Dendritic cell treated with granulocyte-macrophage colony-stimulating factor and Interleukin-4, amounts not matched to agents 40 ng/mL and 50 ng/mL, for 4 days (primary cell): ENCODE measurements at regions not wholly inside any gene's neighbourhood (a gene's known extent, or its start where the extent isn't known, plus 50 kb on each side); places are given as distances from the start of the nearest gene placed in this dataset.

Experiments
- H3K27ac Mint-ChIP-seq: one replicate; pipeline ENCODE4 v1.8.0; 2022; ENCODE audit warnings: mild to moderate bottlenecking, mixed read lengths
- H3K27me3 Mint-ChIP-seq: one replicate; pipeline ENCODE4 v1.8.0; 2022; ENCODE audit warnings: mild to moderate bottlenecking, mixed read lengths
- H3K36me3 Mint-ChIP-seq: one replicate; pipeline ENCODE4 v1.8.0; 2022; ENCODE audit warnings: low read depth, mixed read lengths
- H3K4me1 Mint-ChIP-seq: one replicate; pipeline ENCODE4 v1.8.0; 2022; ENCODE audit warnings: low read depth, mixed read lengths
- H3K4me3 Mint-ChIP-seq: one replicate; pipeline ENCODE4 v1.8.0; 2022; ENCODE audit warnings: mild to moderate bottlenecking, moderate library complexity, mixed read lengths
- H3K9me3 Mint-ChIP-seq: one replicate; pipeline ENCODE4 v1.8.0; 2022; ENCODE audit warnings: mixed read lengths
- intact Hi-C: fragments of 100-400 bp; cut with micrococcal nuclease; formaldehyde crosslinking; loops from one replicate; pipeline ENCODE4 v1.15.0; 2022

DNA sequence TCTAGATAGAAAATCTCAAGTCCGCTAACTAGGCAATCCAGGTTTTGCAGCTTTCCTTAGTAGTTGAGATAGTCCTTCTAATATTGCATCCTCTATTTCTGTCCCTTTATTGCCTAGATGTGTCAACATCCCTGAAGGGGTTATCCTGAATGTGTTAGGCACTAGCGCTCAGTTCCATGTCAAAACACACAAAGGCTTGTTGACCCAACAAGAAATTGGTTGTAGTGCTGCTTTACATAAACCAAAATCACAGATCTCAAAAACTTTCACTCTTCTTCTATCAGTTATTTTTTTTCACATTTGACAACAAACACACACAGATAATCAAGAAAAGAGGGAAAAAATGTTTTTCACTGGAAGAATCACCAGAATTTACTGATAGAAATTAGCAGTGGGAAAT lies 51.4 kb upstream of the SOX2 start:
- Mint-ChIP-seq H3K4me1 (no peaks in the 10 kb centered on the region), H3K36me3 (no peaks in the 10 kb centered on the region), H3K4me3 (no peak overlapping the region), H3K9me3 (no peaks in the 10 kb centered on the region), H3K27me3 (peaks cover 1% of the 10 kb centered on the region), H3K27ac (no peak overlapping the region)
- intact Hi-C loops, result no loop called here

DNA sequence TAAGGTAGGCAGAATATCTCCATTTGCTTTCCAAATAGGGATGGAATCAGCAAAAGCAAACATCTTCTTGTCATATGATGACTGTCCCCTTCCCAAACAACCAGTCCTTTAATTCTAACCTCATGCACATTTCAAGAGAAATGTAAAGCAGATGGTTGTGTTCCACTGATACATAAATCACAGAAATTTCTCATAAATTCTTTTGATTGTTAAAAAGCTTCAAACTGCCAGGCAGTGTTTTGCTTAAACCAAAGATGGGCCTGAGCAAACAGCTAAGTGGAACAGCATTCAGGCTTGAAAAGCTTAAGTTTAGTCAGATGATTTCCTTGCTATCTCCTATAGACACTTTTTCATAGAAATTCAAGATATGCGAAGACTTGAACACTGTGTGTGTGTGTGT lies 74.3 kb upstream of the SOX2 start:
- H3K4me1 Mint-ChIP-seq, result no peaks in the 10 kb centered on the region
- H3K4me3 Mint-ChIP-seq, result no peak overlapping the region
- H3K27ac Mint-ChIP-seq, result no peak overlapping the region
- no peaks in the 10 kb centered on the region for H3K27me3 Mint-ChIP-seq
- H3K36me3 Mint-ChIP-seq, result no peaks in the 10 kb centered on the region
- intact Hi-C loops, result no loop called here
- H3K9me3 Mint-ChIP-seq, result no peaks in the 10 kb centered on the region

DNA sequence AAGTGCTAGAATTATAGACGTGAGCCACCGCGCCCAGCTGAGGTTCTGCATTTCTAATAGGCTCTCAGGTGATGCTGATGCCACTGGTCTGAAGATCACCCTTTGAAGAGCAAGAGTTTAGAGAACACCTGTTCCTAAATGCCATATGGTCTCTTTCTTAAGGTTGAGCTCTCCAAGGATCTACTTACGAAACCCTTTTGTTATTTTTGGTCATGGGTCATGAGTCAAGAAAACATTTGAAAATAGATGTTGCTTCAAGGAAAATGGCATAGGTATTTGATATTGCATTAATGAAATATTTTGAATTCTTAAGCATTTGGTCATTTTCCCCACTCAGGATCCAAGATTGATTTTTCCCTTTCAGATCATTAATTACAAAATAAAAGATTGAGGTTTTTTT lies 74.7 kb upstream of the SOX2 start:
- Mint-ChIP-seq H3K4me1 (no peaks in the 10 kb centered on the region), H3K9me3 (no peaks in the 10 kb centered on the region), H3K27ac (no peak overlapping the region), H3K27me3 (no peaks in the 10 kb centered on the region), H3K36me3 (no peaks in the 10 kb centered on the region), H3K4me3 (no peak overlapping the region)
- intact Hi-C loops, result no loop called here

DNA sequence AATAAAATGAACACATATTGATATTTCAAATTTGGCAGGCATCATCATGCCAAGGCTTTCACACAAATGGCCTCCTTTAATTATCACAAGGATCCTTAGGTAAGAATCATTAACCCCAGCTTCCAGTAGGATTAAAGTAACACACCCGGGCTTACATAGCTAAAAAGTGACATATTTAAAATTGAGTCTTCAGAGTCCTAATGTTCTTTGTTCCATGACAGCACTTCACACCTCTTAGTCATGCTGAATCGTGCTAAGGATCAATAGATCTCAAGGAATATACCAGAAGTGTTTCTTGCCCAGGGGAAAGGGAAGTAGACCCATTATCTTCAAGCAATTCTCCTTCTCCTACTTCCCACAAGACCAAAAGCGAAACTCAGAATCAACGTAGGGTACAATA lies 76.6 kb upstream of the SOX2 start:
- H3K27ac Mint-ChIP-seq, result no peak overlapping the region
- H3K27me3 Mint-ChIP-seq, result no peaks in the 10 kb centered on the region
- H3K4me3 Mint-ChIP-seq, result no peak overlapping the region
- no peaks in the 10 kb centered on the region for H3K9me3 Mint-ChIP-seq
- intact Hi-C loops, result no loop called here
- H3K36me3 Mint-ChIP-seq, result no peaks in the 10 kb centered on the region
- no peaks in the 10 kb centered on the region for H3K4me1 Mint-ChIP-seq

DNA sequence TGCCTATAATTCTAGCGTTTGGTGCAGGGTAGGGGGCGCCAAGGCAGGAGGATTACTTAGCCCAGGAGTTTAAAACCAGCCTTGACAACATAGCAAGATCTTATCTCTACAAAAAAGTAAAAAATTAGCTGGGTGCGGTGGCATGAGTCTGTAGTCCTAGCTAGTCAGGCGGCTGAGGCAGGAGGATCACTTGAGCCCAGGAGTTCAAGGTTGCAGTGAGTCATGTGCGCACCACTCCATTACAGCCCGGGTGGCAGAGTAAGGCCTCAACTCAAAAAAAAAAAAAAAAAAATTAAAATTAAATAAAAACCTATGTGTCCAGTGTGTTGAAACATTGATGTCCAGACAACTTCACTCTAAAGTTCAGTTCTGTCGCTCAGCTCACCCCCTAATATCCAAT lies 78.2 kb upstream of the SOX2 start:
- Mint-ChIP-seq H3K27me3 (no peaks in the 10 kb centered on the region), H3K4me1 (no peaks in the 10 kb centered on the region), H3K4me3 (no peak overlapping the region), H3K36me3 (no peaks in the 10 kb centered on the region), H3K27ac (no peak overlapping the region), H3K9me3 (no peaks in the 10 kb centered on the region)
- intact Hi-C loops, result no loop called here

DNA sequence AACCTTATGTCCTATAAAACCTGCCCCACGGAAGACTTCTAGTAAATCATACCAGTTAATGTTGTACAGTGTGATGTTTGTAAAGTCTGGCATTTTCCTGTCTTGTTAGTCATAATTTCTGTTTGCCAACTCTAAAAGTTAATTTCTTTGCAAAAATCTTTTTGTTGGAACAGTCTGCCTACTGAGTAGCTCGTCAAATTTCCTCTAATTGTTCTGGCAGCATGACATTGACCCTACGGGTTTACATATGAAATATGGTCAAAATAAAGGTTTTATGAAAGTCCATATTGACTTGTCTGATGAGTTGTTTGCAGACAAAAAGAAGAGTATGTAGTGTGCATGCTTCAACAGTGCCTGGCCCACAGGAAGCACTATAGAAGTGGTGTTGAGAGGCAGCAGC lies 79.8 kb upstream of the SOX2 start:
- Mint-ChIP-seq H3K36me3 (no peaks in the 10 kb centered on the region), H3K9me3 (no peaks in the 10 kb centered on the region), H3K27ac (no peak overlapping the region), H3K4me3 (no peak overlapping the region), H3K4me1 (no peaks in the 10 kb centered on the region), H3K27me3 (no peaks in the 10 kb centered on the region)
- intact Hi-C loops, result no loop called here

- no peaks in the 10 kb centered on the region for H3K27me3 Mint-ChIP-seq
- no peaks in the 10 kb centered on the region for H3K4me1 Mint-ChIP-seq
- no peak overlapping the region for H3K4me3 Mint-ChIP-seq
- H3K27ac Mint-ChIP-seq, result no peak overlapping the region
- no peaks in the 10 kb centered on the region for H3K36me3 Mint-ChIP-seq
- H3K9me3 Mint-ChIP-seq, result no peaks in the 10 kb centered on the region
- intact Hi-C loops, result no loop called here
These were observed 80.9 kb upstream of the SOX2 start for GRCh38 chr3:181630853-181631252.

GRCh38 chr3:181629711-181630110 lies 82.0 kb upstream of the SOX2 start:
- no peaks in the 10 kb centered on the region for H3K4me1 Mint-ChIP-seq
- intact Hi-C loops, result no loop called here

DNA sequence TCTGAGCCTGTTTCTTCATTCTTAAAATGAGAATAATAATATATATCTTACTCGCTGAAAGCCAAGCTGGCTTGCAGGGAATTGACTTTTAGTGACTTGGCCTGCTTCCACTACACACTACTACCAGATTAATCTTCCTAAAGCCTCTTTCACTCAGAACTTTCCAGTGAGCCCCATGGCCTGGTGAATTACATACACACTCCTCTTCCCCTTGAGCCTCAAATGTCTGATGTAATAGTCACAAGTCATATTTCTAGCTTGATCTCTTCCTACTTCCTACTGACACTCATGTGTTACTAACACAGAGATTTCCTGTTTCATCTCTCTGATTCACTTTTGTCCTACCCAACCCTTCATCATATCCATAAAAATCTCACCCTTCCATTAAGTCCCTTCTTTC lies 82.7 kb upstream of the SOX2 start:
- intact Hi-C loops, result no loop called here
- Mint-ChIP-seq H3K9me3 (no peaks in the 10 kb centered on the region), H3K27me3 (no peaks in the 10 kb centered on the region), H3K4me1 (peaks cover 2% of the 10 kb centered on the region), H3K36me3 (no peaks in the 10 kb centered on the region), H3K4me3 (no peak overlapping the region), H3K27ac (no peak overlapping the region)

More at GRCh38 chr3:181629711-181630110, 82.0 kb upstream of the SOX2 start:
- Mint-ChIP-seq H3K9me3 (no peaks in the 10 kb centered on the region), H3K27ac (no peak overlapping the region), H3K36me3 (no peaks in the 10 kb centered on the region), H3K4me3 (no peak overlapping the region), H3K27me3 (no peaks in the 10 kb centered on the region)

GRCh38 chr3:181628384-181628783 lies 83.3 kb upstream of the SOX2 start:
- intact Hi-C loops, result no loop called here
- H3K9me3 Mint-ChIP-seq, result no peaks in the 10 kb centered on the region
- peaks cover 5% of the 10 kb centered on the region for H3K4me1 Mint-ChIP-seq
- no peaks in the 10 kb centered on the region for H3K27me3 Mint-ChIP-seq
- no peak overlapping the region for H3K4me3 Mint-ChIP-seq
- no peaks in the 10 kb centered on the region for H3K36me3 Mint-ChIP-seq
- H3K27ac Mint-ChIP-seq, result no peak overlapping the region

- Mint-ChIP-seq H3K36me3 (no peaks in the 10 kb centered on the region), H3K4me3 (no peak overlapping the region), H3K27me3 (no peaks in the 10 kb centered on the region), H3K27ac (no peak overlapping the region), H3K9me3 (no peaks in the 10 kb centered on the region), H3K4me1 (peaks cover 5% of the 10 kb centered on the region)
- intact Hi-C loops, result no loop called here
These were observed 85.7 kb upstream of the SOX2 start for GRCh38 chr3:181626036-181626435.

GRCh38 chr3:181623924-181624694 lies 87.6 kb upstream of the SOX2 start:
- no peaks in the 10 kb centered on the region for H3K36me3 Mint-ChIP-seq
- H3K9me3 Mint-ChIP-seq, result no peaks in the 10 kb centered on the region
- H3K4me1 Mint-ChIP-seq, result peaks cover 5% of the 10 kb centered on the region
- no peak overlapping the region for H3K27ac Mint-ChIP-seq
- H3K27me3 Mint-ChIP-seq, result no peaks in the 10 kb centered on the region
- intact Hi-C loops, result no loop called here
- H3K4me3 Mint-ChIP-seq, result no peak overlapping the region

DNA sequence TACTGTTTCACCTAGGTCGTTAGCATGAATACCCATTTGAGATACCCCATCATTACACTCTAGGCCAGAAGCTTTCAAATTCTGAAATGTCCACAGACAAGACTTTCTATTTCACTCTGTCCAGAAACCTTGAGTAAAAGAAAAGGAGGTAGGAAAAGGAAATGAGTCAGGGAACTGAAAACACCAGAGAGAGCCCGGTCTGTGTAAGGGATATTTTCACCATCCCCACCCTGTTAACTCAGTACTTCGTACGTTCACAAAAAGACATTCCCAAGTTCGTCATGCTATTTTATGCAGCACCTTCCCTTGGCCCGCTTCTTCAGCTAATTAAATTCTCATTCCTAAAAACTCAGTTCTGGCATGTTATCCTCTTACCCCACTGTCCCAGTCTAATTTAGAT lies 89.4 kb upstream of the SOX2 start:
- H3K4me1 Mint-ChIP-seq, result peaks cover 5% of the 10 kb centered on the region
- H3K27me3 Mint-ChIP-seq, result no peaks in the 10 kb centered on the region
- intact Hi-C loops, result no loop called here
- H3K27ac Mint-ChIP-seq, result no peak overlapping the region
- H3K36me3 Mint-ChIP-seq, result no peaks in the 10 kb centered on the region
- H3K9me3 Mint-ChIP-seq, result no peaks in the 10 kb centered on the region
- H3K4me3 Mint-ChIP-seq, result no peak overlapping the region

DNA sequence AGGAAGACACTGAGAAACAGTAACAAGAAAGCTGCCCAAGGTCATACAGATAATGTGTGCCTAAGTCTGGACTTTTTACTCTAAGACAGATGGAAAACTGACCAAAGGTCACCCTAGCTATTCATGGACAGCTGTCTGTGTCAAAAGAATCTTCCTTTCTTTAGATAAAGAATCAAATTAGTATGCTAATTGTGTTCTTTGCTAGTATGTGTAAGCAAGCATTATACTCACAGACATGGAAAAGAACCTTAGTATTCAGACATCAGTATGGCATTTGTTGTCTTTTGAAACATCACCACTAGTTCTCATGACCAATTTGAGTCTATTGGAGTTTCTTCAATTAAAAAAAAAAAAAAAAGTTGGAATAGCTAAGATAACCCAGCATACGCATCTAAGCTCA lies 91.8 kb upstream of the SOX2 start:
- Mint-ChIP-seq H3K4me1 (peaks cover 5% of the 10 kb centered on the region), H3K4me3 (no peak overlapping the region), H3K27ac (no peak overlapping the region), H3K27me3 (no peaks in the 10 kb centered on the region), H3K36me3 (no peaks in the 10 kb centered on the region), H3K9me3 (no peaks in the 10 kb centered on the region)
- intact Hi-C loops, result no loop called here

DNA sequence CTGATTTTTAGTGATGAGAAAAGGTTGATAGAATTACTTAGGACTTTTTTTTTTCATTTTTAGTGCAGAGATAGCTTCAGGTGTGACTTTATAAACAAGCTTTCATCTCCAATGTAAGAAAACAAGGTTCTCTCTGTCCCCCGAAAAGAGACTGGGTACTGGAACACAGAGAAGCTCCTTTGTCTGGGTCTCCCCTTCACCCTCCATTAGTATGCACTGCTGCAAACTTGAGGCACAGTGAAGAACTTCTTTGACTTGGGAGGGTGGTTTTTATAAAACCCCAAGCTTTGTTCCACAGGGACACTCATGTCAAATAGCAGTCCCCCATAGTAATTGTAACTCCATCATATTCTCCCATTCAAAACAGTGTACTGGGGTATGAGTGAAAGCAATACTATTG lies 93.5 kb upstream of the SOX2 start:
- intact Hi-C loops, result no loop called here
- Mint-ChIP-seq H3K4me3 (no peak overlapping the region), H3K9me3 (no peaks in the 10 kb centered on the region), H3K4me1 (no peaks in the 10 kb centered on the region), H3K27me3 (no peaks in the 10 kb centered on the region), H3K36me3 (no peaks in the 10 kb centered on the region), H3K27ac (no peak overlapping the region)
